ENCODE measurements at regions not wholly inside any gene's neighbourhood (a gene's known extent, or its start where the extent isn't known, plus 50 kb on each side); places are given as distances from the start of the nearest gene placed in this dataset.
"Not testable (repeated sequence)": the region's sequence is repeated elsewhere in the genome, so short reads cannot be mapped to it uniquely, and the experiment has no call there.

DNA sequence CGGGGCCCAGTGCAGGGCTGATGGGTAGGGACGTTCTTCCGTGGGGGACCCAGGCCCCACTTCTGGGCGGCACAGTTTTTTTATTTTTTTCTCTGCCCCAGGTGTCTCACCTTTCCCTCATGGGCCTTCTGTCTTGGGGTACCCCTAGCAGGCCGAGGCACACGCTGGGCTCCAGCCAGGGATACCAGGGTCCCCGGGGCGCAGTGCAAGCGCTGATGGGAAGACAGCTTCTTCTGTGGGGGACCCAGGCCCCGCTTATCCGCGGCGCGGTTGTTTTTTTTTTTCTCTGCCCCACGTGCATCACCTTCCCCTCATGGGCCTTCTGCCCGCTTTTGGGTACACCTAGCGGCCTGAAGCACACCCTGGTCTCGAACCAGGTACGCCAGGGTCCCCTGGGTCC lies 1481.0 kb upstream of the TPTE start:
- H3K4me3 ChIP-seq (ENCODE audit: control insufficient read depth in 2 of 3, extremely low read depth in 1 of 3, insufficient read depth in 2 of 3, low read depth in 1 of 3, low read length in 3 of 3); H3K36me3 ChIP-seq (ENCODE audit: control insufficient read depth in 2 of 2, extremely low read depth in 1 of 2, insufficient read depth in 2 of 2, low read length in 2 of 2); dilution Hi-C loops (cut with MboI; ENCODE audit: extremely low pct_ligation_motif_present, low sequenced_read_pairs); H3K9me3 ChIP-seq (ENCODE audit: control insufficient read depth, low read depth, low read length); H3K4me1 ChIP-seq (ENCODE audit: control insufficient read depth, extremely low read depth, insufficient read depth, low read length); H4K20me1 ChIP-seq (ENCODE audit: control insufficient read depth, extremely low read depth, insufficient read depth, low read length); H2AFZ ChIP-seq (ENCODE audit: control insufficient read depth, low read length); H3K27me3 ChIP-seq (ENCODE audit: control insufficient read depth, extremely low read depth, insufficient read depth, low read length); FAIRE-seq; H3K9ac ChIP-seq (ENCODE audit: control insufficient read depth, extremely low read depth, insufficient read depth, low read length); H3K9me1 ChIP-seq (ENCODE audit: control insufficient read depth, extremely low read depth, insufficient read depth, low read length); H3K79me2 ChIP-seq (ENCODE audit: control insufficient read depth, insufficient read depth, low read length); DNase-seq (ENCODE audit: low read depth, low spot score); H3K4me2 ChIP-seq (ENCODE audit: control insufficient read depth, extremely low read depth, insufficient read depth, low read depth, low read length); H3K27ac ChIP-seq (ENCODE audit: control insufficient read depth, insufficient read depth, low read length): not testable (repeated sequence)

- dilution Hi-C loops (cut with MboI; ENCODE audit: extremely low pct_ligation_motif_present, low sequenced_read_pairs); FAIRE-seq; H3K36me3 ChIP-seq (ENCODE audit: control insufficient read depth in 2 of 2, extremely low read depth in 1 of 2, insufficient read depth in 2 of 2, low read length in 2 of 2); H3K9ac ChIP-seq (ENCODE audit: control insufficient read depth, extremely low read depth, insufficient read depth, low read length); H3K9me3 ChIP-seq (ENCODE audit: control insufficient read depth, low read depth, low read length); H3K4me3 ChIP-seq (ENCODE audit: control insufficient read depth in 2 of 3, extremely low read depth in 1 of 3, insufficient read depth in 2 of 3, low read depth in 1 of 3, low read length in 3 of 3); H3K9me1 ChIP-seq (ENCODE audit: control insufficient read depth, extremely low read depth, insufficient read depth, low read length); H3K27me3 ChIP-seq (ENCODE audit: control insufficient read depth, extremely low read depth, insufficient read depth, low read length); H2AFZ ChIP-seq (ENCODE audit: control insufficient read depth, low read length); H3K4me2 ChIP-seq (ENCODE audit: control insufficient read depth, extremely low read depth, insufficient read depth, low read depth, low read length); DNase-seq (ENCODE audit: low read depth, low spot score); H4K20me1 ChIP-seq (ENCODE audit: control insufficient read depth, extremely low read depth, insufficient read depth, low read length); H3K27ac ChIP-seq (ENCODE audit: control insufficient read depth, insufficient read depth, low read length); H3K4me1 ChIP-seq (ENCODE audit: control insufficient read depth, extremely low read depth, insufficient read depth, low read length); H3K79me2 ChIP-seq (ENCODE audit: control insufficient read depth, insufficient read depth, low read length): not testable (repeated sequence)
Observed at GRCh38 chr21:9041175-9041948, 1480.0 kb upstream of the TPTE start.

DNA sequence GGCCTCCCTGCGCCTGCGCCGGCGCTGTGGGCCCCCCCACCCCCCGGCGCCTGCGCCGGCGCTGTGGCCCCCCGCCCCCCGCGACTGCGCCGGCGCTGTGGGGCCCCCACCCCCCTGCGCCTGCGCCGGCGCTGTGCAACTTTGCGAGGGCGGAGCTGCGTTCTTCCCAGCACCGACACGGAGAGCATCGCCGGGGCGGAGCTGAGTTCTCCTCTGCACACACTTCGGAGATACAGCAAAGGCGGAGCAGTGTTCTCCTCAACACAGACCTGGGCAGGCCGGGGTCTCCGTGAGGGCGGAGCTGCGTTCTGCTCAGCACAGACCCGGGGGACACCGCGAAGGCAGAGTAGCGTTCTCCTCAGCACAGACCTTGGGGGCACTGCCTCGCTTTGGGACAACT lies 1478.3 kb upstream of the TPTE start:
- H3K27ac ChIP-seq (ENCODE audit: control insufficient read depth, insufficient read depth, low read length); H3K27me3 ChIP-seq (ENCODE audit: control insufficient read depth, extremely low read depth, insufficient read depth, low read length); H3K9me1 ChIP-seq (ENCODE audit: control insufficient read depth, extremely low read depth, insufficient read depth, low read length); H3K4me3 ChIP-seq (ENCODE audit: control insufficient read depth in 2 of 3, extremely low read depth in 1 of 3, insufficient read depth in 2 of 3, low read depth in 1 of 3, low read length in 3 of 3); H3K79me2 ChIP-seq (ENCODE audit: control insufficient read depth, insufficient read depth, low read length); DNase-seq (ENCODE audit: low read depth, low spot score); H3K9me3 ChIP-seq (ENCODE audit: control insufficient read depth, low read depth, low read length); H3K9ac ChIP-seq (ENCODE audit: control insufficient read depth, extremely low read depth, insufficient read depth, low read length); H3K36me3 ChIP-seq (ENCODE audit: control insufficient read depth in 2 of 2, extremely low read depth in 1 of 2, insufficient read depth in 2 of 2, low read length in 2 of 2); dilution Hi-C loops (cut with MboI; ENCODE audit: extremely low pct_ligation_motif_present, low sequenced_read_pairs); H3K4me1 ChIP-seq (ENCODE audit: control insufficient read depth, extremely low read depth, insufficient read depth, low read length); H3K4me2 ChIP-seq (ENCODE audit: control insufficient read depth, extremely low read depth, insufficient read depth, low read depth, low read length); FAIRE-seq; H4K20me1 ChIP-seq (ENCODE audit: control insufficient read depth, extremely low read depth, insufficient read depth, low read length); H2AFZ ChIP-seq (ENCODE audit: control insufficient read depth, low read length): not testable (repeated sequence)

GRCh38 chr21:9046870-9047269 lies 1474.5 kb upstream of the TPTE start:
- H3K79me2 ChIP-seq (ENCODE audit: control insufficient read depth, insufficient read depth, low read length); H3K4me1 ChIP-seq (ENCODE audit: control insufficient read depth, extremely low read depth, insufficient read depth, low read length); H3K9me1 ChIP-seq (ENCODE audit: control insufficient read depth, extremely low read depth, insufficient read depth, low read length); FAIRE-seq; H3K9ac ChIP-seq (ENCODE audit: control insufficient read depth, extremely low read depth, insufficient read depth, low read length); H2AFZ ChIP-seq (ENCODE audit: control insufficient read depth, low read length); H3K4me2 ChIP-seq (ENCODE audit: control insufficient read depth, extremely low read depth, insufficient read depth, low read depth, low read length); H3K27me3 ChIP-seq (ENCODE audit: control insufficient read depth, extremely low read depth, insufficient read depth, low read length); H3K4me3 ChIP-seq (ENCODE audit: control insufficient read depth in 2 of 3, extremely low read depth in 1 of 3, insufficient read depth in 2 of 3, low read depth in 1 of 3, low read length in 3 of 3); dilution Hi-C loops (cut with MboI; ENCODE audit: extremely low pct_ligation_motif_present, low sequenced_read_pairs); DNase-seq (ENCODE audit: low read depth, low spot score); H4K20me1 ChIP-seq (ENCODE audit: control insufficient read depth, extremely low read depth, insufficient read depth, low read length); H3K36me3 ChIP-seq (ENCODE audit: control insufficient read depth in 2 of 2, extremely low read depth in 1 of 2, insufficient read depth in 2 of 2, low read length in 2 of 2); H3K9me3 ChIP-seq (ENCODE audit: control insufficient read depth, low read depth, low read length); H3K27ac ChIP-seq (ENCODE audit: control insufficient read depth, insufficient read depth, low read length): not testable (repeated sequence)

GRCh38 chr21:9067515-9067914 lies 1453.9 kb upstream of the TPTE start:
- H3K9me1 ChIP-seq (ENCODE audit: control insufficient read depth, extremely low read depth, insufficient read depth, low read length); H3K4me2 ChIP-seq (ENCODE audit: control insufficient read depth, extremely low read depth, insufficient read depth, low read depth, low read length); H3K9me3 ChIP-seq (ENCODE audit: control insufficient read depth, low read depth, low read length); H2AFZ ChIP-seq (ENCODE audit: control insufficient read depth, low read length); H3K36me3 ChIP-seq (ENCODE audit: control insufficient read depth in 2 of 2, extremely low read depth in 1 of 2, insufficient read depth in 2 of 2, low read length in 2 of 2); H3K4me3 ChIP-seq (ENCODE audit: control insufficient read depth in 2 of 3, extremely low read depth in 1 of 3, insufficient read depth in 2 of 3, low read depth in 1 of 3, low read length in 3 of 3); H4K20me1 ChIP-seq (ENCODE audit: control insufficient read depth, extremely low read depth, insufficient read depth, low read length); H3K27ac ChIP-seq (ENCODE audit: control insufficient read depth, insufficient read depth, low read length); FAIRE-seq; H3K79me2 ChIP-seq (ENCODE audit: control insufficient read depth, insufficient read depth, low read length); DNase-seq (ENCODE audit: low read depth, low spot score); dilution Hi-C loops (cut with MboI; ENCODE audit: extremely low pct_ligation_motif_present, low sequenced_read_pairs); H3K27me3 ChIP-seq (ENCODE audit: control insufficient read depth, extremely low read depth, insufficient read depth, low read length); H3K9ac ChIP-seq (ENCODE audit: control insufficient read depth, extremely low read depth, insufficient read depth, low read length); H3K4me1 ChIP-seq (ENCODE audit: control insufficient read depth, extremely low read depth, insufficient read depth, low read length): not testable (repeated sequence)

Data from keratinocyte (primary cell).